ENCODE measurements at regions not wholly inside any gene's neighbourhood (a gene's known extent, or its start where the extent isn't known, plus 50 kb on each side); places are given as distances from the start of the nearest gene placed in this dataset.

GRCh38 chr18:76255070-76255683, 239.9 kb downstream of the ZNF516 start:
- DNase-seq (ENCODE audit: extremely low spot score in 2 of 2) = no peak
- Histone ChIP-seq H3K27me3 (no peaks in the 10 kb centered on the region), H3K36me3 (no peaks in the 10 kb centered on the region), H3K4me3 (no peak overlapping the region), H3K9me3 (no peaks in the 10 kb centered on the region), H3K4me1 (no peaks in the 10 kb centered on the region), H3K27ac (no peak overlapping the region)
- intact Hi-C loops (cut with DNase I) = no loop called here
- no peak for TF ChIP-seq POLR2A (IDR thresholded peaks at IDR 0.05)

- no peak for DNase-seq (ENCODE audit: extremely low spot score in 2 of 2)
These were observed 242.2 kb downstream of the ZNF516 start for GRCh38 chr18:76252880-76253279.

GRCh38 chr18:76252139-76252538, 242.9 kb downstream of the ZNF516 start:
- no peak overlapping the region for H3K4me3 ChIP-seq
- intact Hi-C loops (cut with DNase I) = no loop called here
- H3K36me3 ChIP-seq = no peaks in the 10 kb centered on the region
- H3K4me1 ChIP-seq = no peaks in the 10 kb centered on the region
- H3K9me3 ChIP-seq = no peaks in the 10 kb centered on the region
- no peak for DNase-seq (ENCODE audit: extremely low spot score in 2 of 2)
- H3K27me3 ChIP-seq = no peaks in the 10 kb centered on the region
- H3K27ac ChIP-seq = no peak overlapping the region
- TF ChIP-seq POLR2AphosphoS5 (IDR thresholded peaks at IDR 0.05; ENCODE audit: insufficient read depth in 1 of 2, low read depth in 1 of 2) (no peak), CTCF (IDR thresholded peaks at IDR 0.05) (no peak), POLR2A (IDR thresholded peaks at IDR 0.05) (no peak)

More at GRCh38 chr18:76252880-76253279, 242.2 kb downstream of the ZNF516 start:
- Histone ChIP-seq H3K9me3 (no peaks in the 10 kb centered on the region), H3K4me1 (no peaks in the 10 kb centered on the region), H3K36me3 (no peaks in the 10 kb centered on the region), H3K4me3 (no peak overlapping the region), H3K27ac (no peak overlapping the region), H3K27me3 (no peaks in the 10 kb centered on the region)
- TF ChIP-seq POLR2A (IDR thresholded peaks at IDR 0.05) (no peak), POLR2AphosphoS5 (IDR thresholded peaks at IDR 0.05; ENCODE audit: insufficient read depth in 1 of 2, low read depth in 1 of 2) (no peak), CTCF (IDR thresholded peaks at IDR 0.05) (peak in 1 of 3 experiments; percentile 11)
- intact Hi-C loops (cut with DNase I) = no loop called here

GRCh38 chr18:76251691-76252090, 243.4 kb downstream of the ZNF516 start:
- H3K27me3 ChIP-seq = no peaks in the 10 kb centered on the region
- no peak for TF ChIP-seq POLR2AphosphoS5 (IDR thresholded peaks at IDR 0.05; ENCODE audit: insufficient read depth in 1 of 2, low read depth in 1 of 2)
- TF ChIP-seq POLR2A (IDR thresholded peaks at IDR 0.05) = no peak
- no peak for TF ChIP-seq CTCF (IDR thresholded peaks at IDR 0.05)
- no peaks in the 10 kb centered on the region for H3K9me3 ChIP-seq
- H3K4me1 ChIP-seq = no peaks in the 10 kb centered on the region
- DNase-seq (ENCODE audit: extremely low spot score in 2 of 2) = no peak
- intact Hi-C loops (cut with DNase I) = no loop called here
- H3K36me3 ChIP-seq = no peaks in the 10 kb centered on the region
- H3K27ac ChIP-seq = no peak overlapping the region
- no peak overlapping the region for H3K4me3 ChIP-seq

GRCh38 chr18:76246590-76246989, 248.5 kb downstream of the ZNF516 start:
- intact Hi-C loops (cut with DNase I) = no loop called here
- no peaks in the 10 kb centered on the region for H3K27me3 ChIP-seq
- no peak for TF ChIP-seq POLR2A (IDR thresholded peaks at IDR 0.05)
- TF ChIP-seq POLR2AphosphoS5 (IDR thresholded peaks at IDR 0.05; ENCODE audit: insufficient read depth in 1 of 2, low read depth in 1 of 2) = no peak
- H3K27ac ChIP-seq = no peak overlapping the region
- H3K9me3 ChIP-seq = no peaks in the 10 kb centered on the region
- H3K36me3 ChIP-seq = no peaks in the 10 kb centered on the region
- H3K4me3 ChIP-seq = no peak overlapping the region
- no peak for DNase-seq (ENCODE audit: extremely low spot score in 2 of 2)
- H3K4me1 ChIP-seq = no peaks in the 10 kb centered on the region

GRCh38 chr18:76234676-76235060, 260.4 kb downstream of the ZNF516 start:
- Histone ChIP-seq H3K4me1 (peaks cover 8% of the 10 kb centered on the region), H3K27me3 (no peaks in the 10 kb centered on the region), H3K4me3 (no peak overlapping the region), H3K27ac (no peak overlapping the region), H3K36me3 (no peaks in the 10 kb centered on the region), H3K9me3 (no peaks in the 10 kb centered on the region)
- TF ChIP-seq CTCF (IDR thresholded peaks at IDR 0.05) (no peak), POLR2AphosphoS5 (IDR thresholded peaks at IDR 0.05; ENCODE audit: insufficient read depth in 1 of 2, low read depth in 1 of 2) (no peak), POLR2A (IDR thresholded peaks at IDR 0.05) (no peak)
- intact Hi-C loops (cut with DNase I) = no loop called here
- no peak for DNase-seq (ENCODE audit: extremely low spot score in 2 of 2)
